NCI-H524 (cell line): ENCODE measurements at regions not wholly inside any gene's neighbourhood (a gene's known extent, or its start where the extent isn't known, plus 50 kb on each side); places are given as distances from the start of the nearest gene placed in this dataset.
A peak's percentile ranks its signal among the peaks of the same experiment; 100 is the strongest.
"Not testable (repeated sequence)": the region's sequence is repeated elsewhere in the genome, so short reads cannot be mapped to it uniquely, and the experiment has no call there.

Source experiments
- DNase-seq, 2 experiments: peaks; one replicate each; lab custom pipeline; 2025; lab: John Stamatoyannopoulos, UW

DNA sequence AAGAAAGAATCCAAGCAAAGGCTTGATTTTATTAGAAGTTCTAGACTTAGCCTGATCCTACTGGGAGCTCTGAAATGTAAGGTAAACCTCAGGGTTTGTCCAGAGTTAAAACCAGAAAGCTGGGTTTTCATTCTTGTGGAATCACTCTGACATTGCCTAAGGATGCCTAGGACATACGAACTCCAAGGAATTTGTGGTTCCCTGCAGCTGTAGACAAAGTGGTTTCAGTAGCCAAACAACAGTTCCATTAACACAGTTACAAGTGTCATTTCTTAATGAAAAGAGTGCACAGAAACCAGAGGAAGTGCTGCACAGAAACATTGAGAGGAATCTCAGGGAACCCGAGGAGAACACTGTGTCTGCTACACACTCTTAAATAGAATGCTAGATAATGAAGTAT is 221.4 kb upstream of the ST6GAL2 start:
- no peak for DNase-seq

DNA sequence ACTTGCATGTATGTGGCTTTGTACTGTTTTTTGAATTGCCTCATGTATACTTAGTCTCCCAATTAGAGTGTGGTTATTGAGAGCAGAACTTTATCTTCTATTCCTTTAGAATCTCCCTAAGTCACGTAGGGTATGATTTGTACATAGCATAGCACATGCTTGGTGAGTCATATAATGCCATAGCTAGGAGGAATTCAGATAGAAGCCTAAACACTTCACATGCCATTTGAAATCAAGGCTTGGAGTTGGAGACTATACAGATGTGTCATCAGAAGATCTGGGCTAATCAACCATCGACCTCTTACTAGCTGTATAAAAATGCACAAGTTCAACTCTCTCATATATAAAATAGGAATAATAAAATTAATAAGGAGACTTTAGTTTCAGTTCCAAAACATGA is 222.6 kb upstream of the ST6GAL2 start:
- DNase-seq = no peak

DNA sequence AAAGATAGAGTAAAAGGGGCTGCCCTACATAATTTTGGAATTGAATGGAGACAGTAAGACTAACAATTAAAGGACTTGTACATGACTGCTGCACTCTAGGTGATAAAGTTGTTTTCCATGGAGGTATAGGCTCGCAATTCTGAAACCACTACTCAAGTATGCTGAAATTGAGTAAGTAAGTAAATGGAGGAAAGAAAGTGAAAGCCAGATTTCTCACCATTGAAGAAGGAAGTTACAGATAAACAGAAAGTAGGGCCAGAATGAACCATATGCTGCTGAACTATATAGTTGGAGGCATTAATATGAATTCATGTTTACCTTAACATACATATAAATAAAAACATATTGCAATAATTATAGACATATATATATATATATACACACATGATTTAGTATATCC is 225.7 kb upstream of the ST6GAL2 start:
- DNase-seq = no peak

DNA sequence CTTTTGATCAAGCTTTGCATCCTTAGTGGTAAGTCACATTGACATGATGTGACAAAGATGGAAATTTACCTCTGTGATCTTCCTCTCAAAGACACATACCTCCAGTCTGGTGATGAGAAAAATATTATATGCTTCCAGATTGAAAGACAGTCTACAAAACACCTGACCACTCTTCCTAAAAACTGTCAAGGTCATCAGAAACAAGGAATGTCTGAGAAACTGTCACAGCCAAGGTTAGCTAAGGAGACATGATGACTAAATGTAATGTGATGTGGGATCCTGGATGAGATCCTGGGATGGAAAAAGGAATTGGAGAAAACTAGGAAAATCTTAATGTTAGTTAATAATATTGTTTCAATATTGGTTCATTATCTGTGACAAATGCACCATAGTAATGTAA is 226.6 kb upstream of the ST6GAL2 start:
- DNase-seq = no peak

DNA sequence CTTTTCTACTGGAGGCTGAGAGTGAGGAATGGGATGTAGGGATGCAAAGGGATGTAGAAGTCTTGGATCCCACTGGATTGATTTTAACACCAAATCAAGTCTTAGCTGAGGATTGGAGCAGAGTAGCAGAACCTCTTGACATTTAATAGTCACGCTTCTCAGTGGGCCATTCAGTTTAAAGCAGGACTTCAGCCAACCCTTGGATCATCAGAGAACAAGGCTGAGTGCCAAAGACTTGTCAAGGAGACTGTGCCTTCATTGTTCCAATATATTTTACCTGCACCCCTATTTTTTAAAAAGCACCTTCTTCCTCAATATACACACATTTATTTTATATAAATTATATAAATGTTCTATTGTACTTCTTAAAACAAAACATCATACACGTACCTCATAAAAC is 242.4 kb upstream of the ST6GAL2 start:
- DNase-seq = no peak

DNA sequence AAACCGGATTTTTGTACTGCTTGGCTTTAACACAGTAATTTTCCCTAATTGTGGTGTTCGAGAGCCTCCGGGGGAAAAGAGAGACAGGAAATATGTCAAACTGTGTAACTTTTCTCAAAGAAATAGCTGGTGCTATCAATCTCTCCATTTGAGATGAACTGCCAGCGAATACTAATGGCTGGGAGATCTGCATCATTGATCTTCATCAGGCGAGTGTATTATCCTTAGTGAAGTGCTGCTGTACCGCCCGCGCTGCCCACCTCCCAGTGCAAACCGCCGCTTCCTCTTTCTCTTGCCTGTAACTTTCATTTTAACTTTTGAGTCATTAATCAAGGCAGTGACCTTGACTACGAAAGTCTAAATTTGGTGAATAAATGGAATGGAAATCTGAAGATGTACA is 246.1 kb upstream of the ST6GAL2 start:
- DNase-seq = no peak

DNA sequence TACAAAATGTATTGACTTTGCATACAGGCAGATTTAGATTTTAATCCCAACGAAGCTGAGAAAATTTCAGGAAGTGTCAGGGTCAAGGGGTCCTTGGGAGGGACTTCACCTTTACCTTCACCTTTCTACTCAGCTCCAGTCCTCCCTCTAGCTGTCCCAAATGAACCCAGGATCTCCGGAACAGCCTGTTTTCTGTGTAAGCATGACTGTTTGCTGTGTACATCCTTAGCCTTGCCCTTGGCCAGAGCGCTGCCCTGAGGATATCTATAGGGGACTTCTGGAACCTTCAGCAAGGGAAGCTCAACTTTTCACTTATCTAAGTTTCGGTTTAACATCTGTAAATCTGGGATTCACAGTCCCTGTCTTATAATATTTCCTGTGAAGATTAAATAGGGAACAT is 246.8 kb upstream of the ST6GAL2 start:
- DNase-seq = no peak

DNA sequence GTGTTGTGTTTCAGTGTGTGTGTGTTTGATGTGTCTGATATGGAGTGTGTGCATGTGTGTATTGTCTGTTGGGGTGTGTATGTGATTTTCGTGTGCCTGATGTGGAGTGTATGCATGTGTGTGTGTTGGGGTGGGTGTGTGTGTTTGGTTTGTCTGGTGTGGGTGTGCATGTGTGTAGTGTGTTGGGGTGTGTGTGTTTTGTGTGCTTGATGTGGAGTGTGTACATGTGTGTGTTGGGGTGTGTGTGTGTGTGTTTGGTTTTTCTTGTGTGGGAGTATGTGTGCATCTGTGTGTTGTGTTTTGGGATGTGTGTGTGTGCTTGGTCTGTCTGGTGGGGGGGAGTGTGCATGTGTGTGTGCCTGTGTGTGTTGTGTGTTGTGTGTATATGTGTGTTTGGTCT is 247.4 kb upstream of the ST6GAL2 start:
- no peak for DNase-seq

DNA sequence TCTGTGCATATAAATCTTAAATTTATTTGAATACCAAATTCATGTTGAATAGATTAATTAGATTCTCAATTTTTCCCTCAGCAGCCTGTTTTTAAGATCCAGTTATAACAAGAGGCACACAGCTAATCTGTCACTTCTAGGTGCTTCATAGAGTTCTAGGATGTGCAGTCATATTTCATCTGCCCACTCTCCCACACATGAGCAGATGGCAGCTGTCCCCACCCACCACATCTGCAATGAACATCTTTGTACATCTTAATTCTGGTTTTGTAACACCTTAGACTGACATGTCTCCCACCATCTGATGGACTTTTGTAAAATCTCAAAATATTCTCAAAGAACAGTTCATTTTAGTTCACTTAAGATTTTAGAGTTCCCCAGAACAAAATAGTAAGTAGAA is 250.8 kb upstream of the ST6GAL2 start:
- DNase-seq = peak; percentile 18 to 74

DNA sequence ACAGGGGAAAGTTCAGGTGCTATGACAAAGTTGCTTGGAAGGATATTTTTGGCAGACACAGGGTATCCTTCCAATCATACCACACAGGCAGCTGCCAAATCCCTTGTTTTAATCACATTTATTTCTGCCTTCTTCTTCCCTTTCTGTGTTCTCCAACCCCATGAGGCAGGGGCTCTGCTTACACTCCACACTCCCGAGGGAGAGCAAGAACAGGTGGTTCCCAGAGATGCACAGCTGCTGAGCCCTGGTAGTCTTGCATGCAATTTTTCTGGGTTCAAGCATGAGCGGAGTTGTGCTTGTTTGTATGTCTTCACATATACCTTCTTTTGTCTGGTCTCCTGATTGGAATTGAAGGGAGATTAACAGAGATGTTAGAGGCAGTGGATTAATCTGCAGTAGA is 251.7 kb upstream of the ST6GAL2 start:
- peak; percentile 71 to 88 for DNase-seq

DNA sequence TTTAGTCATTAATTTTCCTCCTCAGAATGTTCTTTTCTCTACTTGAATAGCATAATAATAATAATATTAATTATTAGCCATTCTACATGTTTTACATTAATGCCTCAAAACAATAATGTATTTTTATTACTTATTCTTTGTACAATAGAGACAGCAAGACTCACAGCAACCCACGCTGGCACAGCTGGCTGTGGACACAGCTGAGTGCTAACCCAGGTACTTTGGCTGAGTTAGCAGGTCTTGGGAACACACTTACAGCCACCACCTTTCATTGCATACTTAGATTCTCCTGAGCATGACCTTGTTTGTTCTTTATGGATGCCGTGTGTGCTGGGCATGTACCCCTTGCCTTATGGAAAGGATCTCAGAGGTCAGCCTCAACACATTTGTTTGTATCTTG is 260.2 kb upstream of the ST6GAL2 start:
- DNase-seq = no peak

DNA sequence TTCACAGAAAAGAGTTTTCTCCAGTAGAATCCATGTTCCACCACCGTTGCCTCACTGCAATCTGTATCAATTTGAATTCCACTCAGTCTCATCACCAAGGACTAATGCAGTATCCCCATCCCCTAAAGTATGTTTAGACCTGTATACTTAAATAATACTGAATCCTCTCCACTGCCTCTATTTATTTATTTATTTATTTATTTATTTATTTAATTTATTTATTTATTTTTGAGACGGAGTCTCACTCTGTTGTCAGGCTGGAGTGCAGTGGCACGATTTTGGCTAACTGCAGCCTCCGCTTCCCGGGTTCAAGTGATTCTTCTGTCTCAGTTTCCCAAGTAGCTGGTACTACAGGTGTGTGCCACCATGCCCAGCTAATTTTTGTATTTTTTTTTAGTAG is 260.7 kb upstream of the ST6GAL2 start:
- DNase-seq = not testable (repeated sequence)

DNA sequence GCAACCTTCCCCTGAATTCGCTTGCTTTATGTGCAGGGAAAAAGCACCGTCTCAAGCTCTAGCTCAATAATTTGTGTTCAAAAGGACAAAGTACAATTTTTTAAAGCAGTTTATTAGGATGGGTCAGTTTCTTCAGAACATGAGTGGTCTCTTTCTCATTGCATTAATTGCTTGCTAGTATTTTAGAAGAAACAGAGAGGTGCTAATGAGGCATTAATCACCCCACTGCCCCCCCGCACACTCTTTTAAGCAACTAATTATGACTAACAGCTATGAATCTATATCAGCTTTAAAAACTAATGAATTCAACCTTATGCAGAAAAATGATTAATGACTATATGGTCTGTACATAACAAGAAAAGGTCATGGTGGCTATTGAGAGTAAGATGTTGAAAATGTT is 262.1 kb upstream of the ST6GAL2 start:
- DNase-seq = no peak

DNA sequence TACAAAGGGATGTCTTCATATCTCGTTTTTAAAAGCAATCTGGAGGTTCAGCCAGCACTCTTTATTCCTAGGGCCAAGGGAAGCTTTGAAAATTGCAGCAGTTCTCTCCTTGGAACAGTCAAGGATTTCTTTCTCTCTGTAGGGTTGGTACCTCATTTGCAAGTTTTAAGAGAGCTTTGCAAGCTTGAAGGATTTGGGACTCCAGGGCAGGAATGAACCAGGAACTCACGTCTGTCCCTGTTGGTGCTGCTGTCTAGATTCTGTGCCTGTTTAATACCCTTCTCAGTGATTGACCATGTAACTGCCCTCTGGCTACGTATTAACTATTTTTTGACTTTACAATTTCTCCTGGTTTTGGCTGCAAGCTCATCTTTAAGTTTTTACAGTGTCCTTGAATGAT is 262.5 kb upstream of the ST6GAL2 start:
- DNase-seq = no peak

DNA sequence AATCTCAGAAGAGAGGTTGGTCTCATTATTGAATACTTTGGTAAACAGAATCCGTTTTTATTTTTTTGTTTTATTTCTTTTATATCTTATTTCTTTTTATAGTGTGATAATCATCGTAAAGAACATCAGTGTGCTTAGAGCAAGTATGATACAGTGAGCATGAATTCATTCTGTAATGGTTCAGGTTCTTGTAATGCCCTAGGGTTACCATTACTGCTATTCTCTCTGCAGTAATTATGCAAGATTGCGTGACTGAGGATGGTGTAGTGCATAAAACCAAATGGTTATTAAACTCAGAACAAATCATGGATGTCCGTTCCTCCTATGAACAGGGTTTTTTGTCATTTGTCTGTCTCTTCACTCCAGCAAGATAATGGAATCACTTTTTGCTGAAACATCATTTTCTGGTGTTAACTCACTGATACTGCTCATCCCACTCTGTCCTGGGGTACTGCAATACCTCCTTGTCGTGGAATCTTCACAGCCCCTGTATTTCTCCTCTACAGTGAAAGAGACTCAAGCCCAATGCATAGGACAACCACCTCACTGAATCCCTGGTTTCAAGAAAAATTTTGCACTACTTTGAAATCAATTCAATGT is 274.8 kb upstream of the ST6GAL2 start:
- DNase-seq = no peak

DNA sequence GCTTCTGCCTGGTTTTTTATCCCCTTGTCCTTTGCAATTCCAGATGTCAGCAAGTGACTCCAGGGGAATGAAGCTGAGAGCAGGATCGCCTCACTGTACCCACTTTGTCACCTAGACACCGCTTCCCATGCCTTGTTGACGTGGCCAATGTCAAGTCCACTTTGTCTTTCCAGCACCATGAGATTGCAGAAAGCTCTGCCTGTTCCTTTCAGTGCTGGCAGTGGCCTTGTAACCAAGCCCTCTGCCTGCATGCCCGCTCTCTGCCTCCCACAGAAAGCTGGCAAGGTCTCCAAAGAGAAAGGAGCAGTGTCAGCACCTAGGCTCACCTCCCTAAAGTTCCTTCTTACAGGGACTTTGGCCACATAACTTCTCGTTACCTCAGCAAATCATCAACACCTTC is 282.2 kb upstream of the ST6GAL2 start:
- no peak for DNase-seq

DNA sequence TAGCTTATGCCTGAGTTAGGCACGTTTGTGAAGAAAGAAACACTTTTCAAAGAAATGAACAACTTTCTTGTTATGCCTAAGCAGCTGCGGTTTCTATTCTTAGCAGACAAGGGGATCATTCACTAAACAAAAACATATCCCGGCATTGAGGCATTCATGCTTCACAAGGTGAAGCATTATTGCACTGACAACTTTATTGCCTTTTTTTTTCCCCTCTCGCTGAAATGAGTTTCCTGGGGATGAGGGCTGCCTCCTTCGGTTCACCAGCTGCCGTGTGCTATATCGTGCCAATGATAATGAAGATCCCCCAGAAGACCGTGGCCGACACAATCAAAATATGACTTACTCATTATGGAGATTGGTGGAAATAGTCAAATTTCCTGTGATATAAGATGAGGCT is 288.2 kb upstream of the ST6GAL2 start:
- DNase-seq = no peak

DNA sequence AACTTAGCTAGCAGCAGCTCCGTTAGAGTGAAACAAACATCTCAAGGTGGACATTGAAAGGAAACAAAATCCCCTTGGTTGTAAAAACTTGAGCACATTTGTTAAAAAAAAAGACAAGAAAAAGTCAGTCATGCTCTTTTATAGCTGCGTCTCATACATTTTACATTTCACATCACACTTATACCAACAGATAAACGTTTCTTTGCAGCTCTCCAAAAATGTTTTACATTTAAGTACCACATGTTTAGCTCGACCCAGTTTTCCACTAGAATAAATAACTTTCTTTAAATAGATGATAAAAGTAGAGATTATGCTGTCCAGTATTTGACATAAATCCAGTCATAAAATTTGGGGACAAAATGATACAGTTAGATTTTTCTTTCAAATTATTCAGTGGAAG is 297.0 kb upstream of the ST6GAL2 start:
- DNase-seq = no peak

DNA sequence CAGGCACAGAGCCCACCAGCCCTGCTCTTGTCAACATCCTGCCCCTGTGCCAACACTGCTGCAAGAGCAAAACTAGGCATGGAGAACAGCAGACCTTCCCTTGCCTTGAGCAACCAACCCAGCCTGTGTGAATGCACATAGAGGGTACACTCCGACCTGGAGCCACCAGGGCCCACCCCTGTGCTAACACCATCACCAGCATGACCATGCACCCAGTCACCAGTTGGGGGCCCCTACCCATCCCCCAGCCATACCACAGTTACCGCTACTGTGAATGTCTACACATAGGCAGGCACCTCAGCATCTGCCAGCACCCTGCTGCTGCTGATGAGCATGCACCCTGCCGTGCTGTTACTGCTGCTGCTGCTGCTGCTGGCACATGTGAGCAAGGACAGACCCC is 301.9 kb upstream of the ST6GAL2 start:
- no peak for DNase-seq

DNA sequence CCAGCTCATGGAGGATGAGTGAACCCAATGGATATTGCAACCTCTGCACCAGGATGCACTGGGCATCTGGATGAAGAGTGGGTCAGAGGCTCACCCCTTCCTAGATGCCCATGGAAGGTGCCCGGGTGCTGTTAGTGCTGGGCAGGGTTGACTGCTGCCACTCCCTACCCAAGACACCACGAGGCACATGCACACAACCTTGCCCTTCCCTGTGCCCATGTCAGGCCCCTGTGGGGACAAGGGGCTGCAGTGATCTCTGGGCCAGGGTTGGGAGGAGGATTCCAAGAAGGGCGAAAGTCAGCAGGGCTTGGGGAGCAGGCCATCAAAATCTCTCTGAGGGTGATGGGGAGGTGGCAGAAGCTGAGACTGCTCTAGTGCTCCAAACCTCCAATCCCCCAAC is 309.7 kb upstream of the ST6GAL2 start:
- DNase-seq = no peak

DNA sequence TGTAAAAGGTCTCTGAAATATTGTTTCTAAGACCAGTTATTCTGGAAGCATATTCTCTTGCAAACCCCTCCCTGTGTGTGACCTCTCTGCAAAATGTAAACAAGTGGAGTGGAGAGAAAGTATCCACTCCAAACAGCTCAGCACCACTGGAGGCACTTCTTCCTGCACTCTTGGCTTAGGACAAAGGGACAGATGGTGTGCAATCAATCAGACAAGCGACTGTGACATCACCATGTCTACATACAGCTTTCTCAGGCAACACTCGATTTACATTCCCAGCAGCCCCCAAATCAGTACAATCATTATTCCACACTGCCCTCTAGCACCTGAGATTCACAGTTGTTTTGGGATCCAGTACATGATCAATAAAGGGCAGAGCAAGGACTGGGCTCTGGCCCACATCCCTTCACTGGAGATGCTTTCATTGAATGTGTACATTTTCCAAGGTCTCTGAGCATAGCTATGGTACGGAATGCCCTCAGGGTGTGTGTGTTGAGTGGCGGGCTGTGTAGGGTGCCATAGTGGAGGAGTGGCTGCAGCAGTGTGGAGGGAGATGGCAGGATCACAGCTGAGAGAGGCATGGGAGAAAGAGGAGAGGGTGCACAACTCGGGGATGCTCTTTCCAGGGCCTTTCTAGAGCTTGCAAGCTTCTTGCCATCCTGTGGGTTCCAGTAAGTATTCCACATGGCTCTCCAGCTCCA is 311.8 kb upstream of the ST6GAL2 start:
- peak; percentile 94 to 97 for DNase-seq

DNA sequence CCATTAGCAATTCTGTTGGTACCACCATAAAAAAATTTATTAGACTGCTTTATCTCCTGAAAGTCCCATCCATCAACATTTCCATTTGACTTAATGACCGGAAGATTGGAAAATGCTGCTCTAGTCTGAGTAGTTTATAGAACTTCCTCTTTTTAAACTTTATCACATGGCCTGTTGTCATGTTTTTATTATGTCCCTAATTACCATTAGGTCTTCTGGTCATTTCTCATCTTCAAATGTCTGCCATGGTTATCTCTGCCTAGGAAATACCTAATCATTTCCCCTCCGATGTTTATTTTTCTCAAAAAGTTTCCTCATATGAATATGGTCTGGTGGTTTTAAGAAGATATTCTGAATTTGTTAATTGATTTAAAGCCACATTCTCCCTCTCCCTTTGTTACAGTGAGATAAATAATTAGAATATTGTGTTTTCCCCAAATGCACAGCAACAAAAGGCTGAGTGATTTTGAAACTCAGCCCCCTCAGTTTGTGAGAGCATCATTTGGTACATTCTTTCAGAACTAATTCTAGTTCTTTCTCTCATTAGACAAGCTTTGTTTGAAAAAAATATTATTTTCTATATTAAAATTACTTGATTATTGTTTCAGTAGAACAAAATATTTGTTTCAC is 317.1 kb upstream of the ST6GAL2 start:
- no peak for DNase-seq

DNA sequence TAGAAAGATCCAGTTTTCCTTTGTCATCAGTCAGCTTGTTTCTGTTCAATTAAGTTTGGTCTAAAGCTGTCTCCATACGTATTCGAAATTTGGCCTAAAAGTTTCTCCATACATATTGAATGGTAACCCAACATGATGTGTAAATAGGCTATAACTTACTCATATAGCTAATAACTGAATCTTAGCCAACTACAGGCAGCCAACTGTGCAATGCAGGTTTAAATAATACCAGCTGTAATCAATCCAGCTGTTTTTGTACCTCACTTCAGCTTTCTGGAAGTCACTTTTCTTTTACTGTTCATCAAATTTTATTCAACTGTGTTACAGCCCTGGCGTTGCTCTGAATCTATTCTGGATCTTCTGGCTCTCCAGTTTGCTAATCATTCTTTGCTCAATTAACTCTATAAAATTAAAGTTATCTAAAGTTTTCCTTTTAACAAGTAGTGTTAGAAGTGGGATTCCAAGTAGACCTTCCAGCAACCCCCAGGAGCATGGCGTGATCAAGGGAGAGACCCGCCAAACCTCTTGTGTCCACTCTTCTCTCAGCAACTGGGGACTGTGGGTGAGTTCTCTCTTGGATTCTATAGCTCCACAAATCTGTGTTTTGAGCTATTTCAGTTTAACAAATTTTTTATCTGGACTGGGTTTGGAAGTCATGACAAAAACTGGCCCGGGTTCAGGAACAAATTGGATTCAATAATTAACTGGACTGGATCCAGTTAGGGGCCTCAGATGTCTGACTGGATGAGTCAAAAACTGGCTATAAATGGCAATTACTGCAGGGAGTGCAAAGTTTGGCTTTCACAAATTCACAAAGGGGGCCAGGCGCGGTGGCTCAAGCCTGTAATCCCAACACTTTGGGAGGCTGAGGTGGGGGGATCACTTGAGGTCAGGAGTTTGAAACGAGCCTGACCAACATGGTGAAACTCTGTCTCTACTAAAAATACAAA is 329.7 kb upstream of the ST6GAL2 start:
- DNase-seq = no peak
